ENCODE measurements at regions not wholly inside any gene's neighbourhood (a gene's known extent, or its start where the extent isn't known, plus 50 kb on each side); places are given as distances from the start of the nearest gene placed in this dataset.
"Not testable (repeated sequence)": the region's sequence is repeated elsewhere in the genome, so short reads cannot be mapped to it uniquely, and the experiment has no call there.

- no peak overlapping the region for H3K27ac ChIP-seq
Measured at GRCh38 chr4:165803005-165803404, 70.0 kb upstream of the TLL1 start.

GRCh38 chr4:165805406-165805805 lies 67.6 kb upstream of the TLL1 start:
- TF ChIP-seq CTCF (IDR thresholded peaks at IDR 0.05) (no peak), ZFX (IDR thresholded peaks at IDR 0.05; ENCODE audit: borderline replicate concordance) (no peak)
- H3K27ac ChIP-seq: no peak overlapping the region

More at GRCh38 chr4:165803005-165803404, 70.0 kb upstream of the TLL1 start:
- TF ChIP-seq ZFX (IDR thresholded peaks at IDR 0.05; ENCODE audit: borderline replicate concordance): no peak
- no peak for TF ChIP-seq CTCF (IDR thresholded peaks at IDR 0.05)

GRCh38 chr4:165806613-165807012 lies 66.4 kb upstream of the TLL1 start:
- H3K27ac ChIP-seq: no peak overlapping the region
- TF ChIP-seq ZFX (IDR thresholded peaks at IDR 0.05; ENCODE audit: borderline replicate concordance): no peak
- TF ChIP-seq CTCF (IDR thresholded peaks at IDR 0.05): no peak

GRCh38 chr4:165810726-165811125 lies 62.3 kb upstream of the TLL1 start:
- TF ChIP-seq ZFX (IDR thresholded peaks at IDR 0.05; ENCODE audit: borderline replicate concordance) (no peak), CTCF (IDR thresholded peaks at IDR 0.05) (no peak)
- H3K27ac ChIP-seq: no peak overlapping the region

- TF ChIP-seq CTCF (IDR thresholded peaks at IDR 0.05) (no peak), ZFX (IDR thresholded peaks at IDR 0.05; ENCODE audit: borderline replicate concordance) (no peak)
Measured at GRCh38 chr4:165813606-165814005, 59.4 kb upstream of the TLL1 start.

GRCh38 chr4:165814256-165815020 lies 58.6 kb upstream of the TLL1 start:
- no peak for TF ChIP-seq ZFX (IDR thresholded peaks at IDR 0.05; ENCODE audit: borderline replicate concordance)
- TF ChIP-seq CTCF (IDR thresholded peaks at IDR 0.05): no peak
- H3K27ac ChIP-seq: no peak overlapping the region

More at GRCh38 chr4:165813606-165814005, 59.4 kb upstream of the TLL1 start:
- no peak overlapping the region for H3K27ac ChIP-seq

GRCh38 chr4:165819126-165819525 lies 53.9 kb upstream of the TLL1 start:
- H3K27ac ChIP-seq: not testable (repeated sequence)
